DOHH2 (cell line): ENCODE measurements at regions not wholly inside any gene's neighbourhood (a gene's known extent, or its start where the extent isn't known, plus 50 kb on each side); places are given as distances from the start of the nearest gene placed in this dataset.

ENCODE experiments used
- H3F3A ChIP-seq: fragments of 200-600 bp; sonication (generic), shearing (Covaris generic); 2 replicates; pipeline ENCODE4 v1.6.0; 2016; ENCODE audit warnings: antibody characterized with exemption, mild to moderate bottlenecking; ENCODE audit not compliant: control insufficient read depth, insufficient read depth
- H3K27ac ChIP-seq: fragments of 200-600 bp; sonication (generic); 2 replicates; pipeline ENCODE4 v1.5.1; 2014; ENCODE audit warnings: low read depth, mild to moderate bottlenecking, low read length, moderate library complexity
- H3K27me3 ChIP-seq: fragments of 200-600 bp; sonication (generic); 2 replicates; pipeline ENCODE4 v1.6.1; 2014; ENCODE audit warnings: mild to moderate bottlenecking, low read length, mixed read lengths; ENCODE audit not compliant: control insufficient read depth
- H3K36me3 ChIP-seq: fragments of 200-600 bp; sonication (generic); 2 replicates; pipeline ENCODE4 v1.6.1; 2014; ENCODE audit warnings: mild to moderate bottlenecking, low read length, moderate library complexity, mixed read lengths; ENCODE audit not compliant: control insufficient read depth
- H3K4me1 ChIP-seq: fragments of 200-600 bp; sonication (generic); 2 replicates; pipeline ENCODE4 v1.6.1; 2014; ENCODE audit warnings: mild to moderate bottlenecking, low read length, mixed read lengths; ENCODE audit not compliant: control insufficient read depth
- H3K4me2 ChIP-seq: fragments of 200-600 bp; sonication (generic); 2 replicates; pipeline ENCODE4 v1.6.0; 2014; ENCODE audit warnings: mild to moderate bottlenecking, low read length, moderate library complexity
- H3K4me3 ChIP-seq: fragments of 200-600 bp; sonication (generic); 2 replicates; pipeline ENCODE4 v1.5.1; 2014; ENCODE audit warnings: mild to moderate bottlenecking, low read length, mixed read lengths
- H3K79me2 ChIP-seq: fragments of 200-600 bp; sonication (generic); 2 replicates; pipeline ENCODE4 v1.6.1; 2014; ENCODE audit warnings: mild to moderate bottlenecking, low read length, mixed read lengths; ENCODE audit not compliant: control insufficient read depth
- H3K9me2 ChIP-seq: fragments of 200-600 bp; sonication (generic); replicated peaks from 2 replicates; pipeline ENCODE4 v1.6.1; 2014; ENCODE audit warnings: mild to moderate bottlenecking, low read length, mixed read lengths; ENCODE audit not compliant: control insufficient read depth
- H3K9me3 ChIP-seq: fragments of 200-600 bp; sonication (generic); 2 replicates; pipeline ENCODE4 v1.6.1; 2014; ENCODE audit warnings: antibody characterized with exemption, low read length, mixed read lengths; ENCODE audit not compliant: control insufficient read depth, insufficient read depth
- H4K20me1 ChIP-seq: fragments of 200-600 bp; sonication (generic); 2 replicates; pipeline ENCODE4 v1.6.0; 2014; ENCODE audit warnings: low read depth, mild to moderate bottlenecking, antibody characterized with exemption, low read length, moderate library complexity; ENCODE audit not compliant: control insufficient read depth, insufficient read depth
- CTCF ChIP-seq: fragments of 200-600 bp; sonication (generic); IDR thresholded peaks from one replicate; pipeline ENCODE4 v1.5.1; 2014; ENCODE audit warnings: antibody characterized with exemption, mild to moderate bottlenecking, low read depth, low read length; ENCODE audit not compliant: poor library complexity, severe bottlenecking
- EZH2phosphoT487 ChIP-seq: fragments of 200-600 bp; sonication (generic); IDR thresholded peaks from 2 replicates; pipeline ENCODE4 v1.6.1; 2017; ENCODE audit warnings: borderline replicate concordance, mild to moderate bottlenecking, antibody characterized with exemption, low read length, moderate library complexity, mixed read lengths

GRCh38 chr4:12958436-12958835, 525.7 kb downstream of the RAB28 start:
- Histone ChIP-seq H3K4me2 (no peak overlapping the region), H3K27me3 (no peaks in the 10 kb centered on the region), H3K9me3 (no peaks in the 10 kb centered on the region), H4K20me1 (no peaks in the 10 kb centered on the region), H3F3A (no peaks in the 10 kb centered on the region), H3K27ac (no peak overlapping the region), H3K4me3 (no peak overlapping the region), H3K36me3 (no peaks in the 10 kb centered on the region), H3K79me2 (no peaks in the 10 kb centered on the region), H3K4me1 (no peaks in the 10 kb centered on the region), H3K9me2 (no peaks in the 10 kb centered on the region)
- TF ChIP-seq EZH2phosphoT487 (no peak), CTCF (no peak)

- no peaks in the 10 kb centered on the region for H3K36me3 ChIP-seq
- no peaks in the 10 kb centered on the region for H3K9me3 ChIP-seq
- no peak overlapping the region for H3K4me3 ChIP-seq
- H3F3A ChIP-seq, result no peaks in the 10 kb centered on the region
- H3K27ac ChIP-seq, result no peak overlapping the region
- no peaks in the 10 kb centered on the region for H3K27me3 ChIP-seq
- TF ChIP-seq EZH2phosphoT487 (no peak), CTCF (no peak)
- H4K20me1 ChIP-seq, result no peaks in the 10 kb centered on the region
- H3K9me2 ChIP-seq, result no peaks in the 10 kb centered on the region
- H3K79me2 ChIP-seq, result no peaks in the 10 kb centered on the region
- no peak overlapping the region for H3K4me2 ChIP-seq
- no peaks in the 10 kb centered on the region for H3K4me1 ChIP-seq
Observed at GRCh38 chr4:12957108-12957507, 527.0 kb downstream of the RAB28 start.

GRCh38 chr4:12956026-12956425, 528.1 kb downstream of the RAB28 start:
- TF ChIP-seq CTCF (no peak), EZH2phosphoT487 (no peak)
- no peaks in the 10 kb centered on the region for H3K36me3 ChIP-seq
- no peak overlapping the region for H3K27ac ChIP-seq
- H3K9me2 ChIP-seq, result no peaks in the 10 kb centered on the region
- H3K4me2 ChIP-seq, result no peak overlapping the region
- H4K20me1 ChIP-seq, result no peaks in the 10 kb centered on the region
- H3K4me1 ChIP-seq, result no peaks in the 10 kb centered on the region
- no peaks in the 10 kb centered on the region for H3K27me3 ChIP-seq
- no peaks in the 10 kb centered on the region for H3K79me2 ChIP-seq
- H3K9me3 ChIP-seq, result no peaks in the 10 kb centered on the region
- no peak overlapping the region for H3K4me3 ChIP-seq
- no peaks in the 10 kb centered on the region for H3F3A ChIP-seq
